Aorta (tissue), 5 donors: ENCODE measurements at regions not wholly inside any gene's neighbourhood (a gene's known extent, or its start where the extent isn't known, plus 50 kb on each side); places are given as distances from the start of the nearest gene placed in this dataset.

Experiments used
- ATAC-seq: fragments of 200-7000 bp; cut with Tn5 transposase; one replicate; pipeline ENCODE4 v1.9.1; 2022; ENCODE audit warnings: moderate library complexity; ENCODE audit not compliant: low FRiP score
- DNase-seq, 2 donors: peaks; one replicate each; pipeline ENCODE4 v3.0.0-alpha.2; 2020
- H3K27ac ChIP-seq, 2 donors: one replicate each; pipeline ENCODE4 v1.5.1; 2013; ENCODE audit warnings: low read length in 2 of 2, mild to moderate bottlenecking in 2 of 2, moderate library complexity in 2 of 2, control low read depth in 1 of 2, inconsistent platforms in 1 of 2, low read depth in 1 of 2
- H3K27me3 ChIP-seq, 2 donors: one replicate each; pipeline ENCODE4 v1.6.1; 2013; ENCODE audit warnings: control low read depth in 1 of 2, low read length in 1 of 2, mild to moderate bottlenecking in 1 of 2, moderate library complexity in 1 of 2; ENCODE audit not compliant: insufficient read depth in 2 of 2, control insufficient read depth in 1 of 2
- H3K36me3 ChIP-seq, 2 donors: one replicate each; pipeline ENCODE4 v1.6.1; 2013; ENCODE audit warnings: control low read depth in 1 of 2, low read length in 1 of 2, mild to moderate bottlenecking in 1 of 2; ENCODE audit not compliant: insufficient read depth in 2 of 2, control insufficient read depth in 1 of 2
- H3K4me1 ChIP-seq, 2 donors: one replicate each; pipeline ENCODE4 v1.6.1; 2013; ENCODE audit warnings: low read length in 2 of 2, control low read depth in 1 of 2, mild to moderate bottlenecking in 1 of 2, moderate library complexity in 1 of 2; ENCODE audit not compliant: insufficient read depth in 2 of 2, control insufficient read depth in 1 of 2
- H3K4me3 ChIP-seq, 2 donors: one replicate each; pipeline ENCODE4 v1.5.1; 2013; ENCODE audit warnings: low read length in 2 of 2, control low read depth in 1 of 2, mild to moderate bottlenecking in 1 of 2
- H3K9me3 ChIP-seq: one replicate; pipeline ENCODE4 v1.6.1; 2013; ENCODE audit warnings: mild to moderate bottlenecking, low read length; ENCODE audit not compliant: control insufficient read depth
- WGBS, 2 donors: extraction: QIAGEN DNeasy Blood & Tissue Kit; methylation state at CpG; one replicate each; pipeline ENCODE4 v1.1.7; 2013; 5-methylcytosine and 5-hydroxymethylcytosine counted together
- intact Hi-C, 2 donors: fragments of 100-400 bp; cut with DNase I; formaldehyde crosslinking; loops; one replicate each; pipeline versions ENCODE4 v1.14.2 to v1.15.0; 2022
- donor health status: healthy with polysubstance abuse.
- donor health status: Bipolar disorder and iron deficiency.
- donor health status: DM: no; HTN: no; CAD: no.
- donor health status: DM: no; HTN: no; CAD: no.
- donor health status: DM: yes; HTN: yes; CAD: no.

GRCh38 chr13:40190641-40191100 is 475.8 kb downstream of the FOXO1 start:
- intact Hi-C loops = loop anchor here (5.0 kb wide), 4 partner anchors 47 to 282 kb away; no protein-coding TSS in a partner anchor

DNA sequence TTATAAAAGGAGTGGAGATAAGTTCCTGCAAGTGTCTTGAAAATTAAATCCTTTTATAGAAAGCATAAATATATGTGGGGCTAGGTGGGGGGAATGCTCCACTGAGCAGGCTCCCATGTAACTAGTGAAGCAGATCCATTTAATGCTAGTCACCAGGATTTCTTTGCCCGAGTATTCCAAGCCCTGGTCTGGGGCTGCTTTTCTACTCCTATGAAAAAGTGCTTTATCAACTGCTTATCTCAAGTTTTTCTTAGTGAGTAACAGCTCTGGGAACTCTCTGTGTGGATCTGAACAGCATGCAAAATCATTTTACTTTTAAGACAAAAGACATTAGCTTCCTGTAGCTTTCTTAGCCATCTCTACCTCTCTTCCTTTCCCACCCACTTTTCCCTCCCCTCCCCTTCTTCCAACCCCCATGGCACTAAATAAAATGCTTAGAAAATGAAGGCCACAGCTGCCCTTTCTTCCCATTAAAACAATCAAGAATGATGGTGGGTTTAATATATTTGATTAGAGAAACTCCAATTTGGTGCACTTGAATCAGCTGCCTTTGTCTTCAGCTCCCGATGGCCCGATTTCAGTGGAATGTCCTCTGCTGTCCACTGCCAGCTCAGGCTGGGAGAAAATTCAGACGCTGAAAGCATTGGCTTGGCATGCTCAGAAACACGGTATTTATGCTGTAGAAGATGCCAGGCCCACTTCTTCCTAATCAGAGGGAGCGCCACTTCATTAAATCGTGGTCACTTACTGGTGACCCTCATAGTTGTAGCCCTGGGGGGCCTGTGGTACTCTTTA is 475.1 kb downstream of the FOXO1 start:
- H3K9me3 ChIP-seq = no peaks in the 10 kb centered on the region
- ATAC-seq (no peak), DNase-seq (no peak)
- H3K4me1 ChIP-seq = peaks cover 0 to 6% of the 10 kb centered on the region in 2 donors
- no peaks in the 10 kb centered on the region for H3K36me3 ChIP-seq
- no peaks in the 10 kb centered on the region for H3K27me3 ChIP-seq
- peak overlapping the region; percentile 69 to 70 for H3K27ac ChIP-seq
- intact Hi-C loops = loop anchor here (5.0 kb wide), 4 partner anchors 46 to 281 kb away; no protein-coding TSS in a partner anchor
- 1 to 10% methylated on average over 7 of the region's 7 CpGs for WGBS, 2 donors
- H3K4me3 ChIP-seq = no peak overlapping the region

More at GRCh38 chr13:40190641-40191100, 475.8 kb downstream of the FOXO1 start:
- H3K27ac ChIP-seq = peak overlapping the region; percentile 70 to 80
- H3K27me3 ChIP-seq = no peaks in the 10 kb centered on the region
- ATAC-seq = peak; percentile 57
- 2 to 5% methylated on average over 5 of the region's 5 CpGs for WGBS, 2 donors
- no peaks in the 10 kb centered on the region for H3K36me3 ChIP-seq
- peak in 1 of 2 donors; percentile 63 for DNase-seq
- no peaks in the 10 kb centered on the region for H3K9me3 ChIP-seq
- no peak overlapping the region for H3K4me3 ChIP-seq
- H3K4me1 ChIP-seq = peaks cover 0 to 6% of the 10 kb centered on the region in 2 donors

- Histone ChIP-seq H3K9me3 (peaks cover 2% of the 10 kb centered on the region), H3K27me3 (no peaks in the 10 kb centered on the region), H3K27ac (peak overlapping the region; percentile 62 to 97), H3K4me3 (no peak overlapping the region), H3K36me3 (no peaks in the 10 kb centered on the region), H3K4me1 (peaks cover 0 to 6% of the 10 kb centered on the region in 2 donors)
- peak; percentile 40 for ATAC-seq
- 12 to 14% methylated on average over 5 of the region's 5 CpGs for WGBS, 2 donors
- intact Hi-C loops = loop anchor here (5.0 kb wide), 4 partner anchors 45 to 280 kb away; no protein-coding TSS in a partner anchor
- no peak for DNase-seq
Observed at GRCh38 chr13:40192452-40192851, 474.0 kb downstream of the FOXO1 start.

GRCh38 chr13:40192858-40193257 is 473.6 kb downstream of the FOXO1 start:
- no peaks in the 10 kb centered on the region for H3K27me3 ChIP-seq
- H3K4me1 ChIP-seq = peaks cover 0 to 6% of the 10 kb centered on the region in 2 donors
- no peaks in the 10 kb centered on the region for H3K36me3 ChIP-seq
- peaks cover 2% of the 10 kb centered on the region for H3K9me3 ChIP-seq
- intact Hi-C loops = loop anchor here (5.0 kb wide), 4 partner anchors 44 to 279 kb away; no protein-coding TSS in a partner anchor
- 10 to 15% methylated on average over 7 of the region's 7 CpGs for WGBS, 2 donors
- H3K27ac ChIP-seq = peak overlapping the region; percentile 62 to 97
- DNase-seq (no peak), ATAC-seq (peak; percentile 49)
- no peak overlapping the region for H3K4me3 ChIP-seq

DNA sequence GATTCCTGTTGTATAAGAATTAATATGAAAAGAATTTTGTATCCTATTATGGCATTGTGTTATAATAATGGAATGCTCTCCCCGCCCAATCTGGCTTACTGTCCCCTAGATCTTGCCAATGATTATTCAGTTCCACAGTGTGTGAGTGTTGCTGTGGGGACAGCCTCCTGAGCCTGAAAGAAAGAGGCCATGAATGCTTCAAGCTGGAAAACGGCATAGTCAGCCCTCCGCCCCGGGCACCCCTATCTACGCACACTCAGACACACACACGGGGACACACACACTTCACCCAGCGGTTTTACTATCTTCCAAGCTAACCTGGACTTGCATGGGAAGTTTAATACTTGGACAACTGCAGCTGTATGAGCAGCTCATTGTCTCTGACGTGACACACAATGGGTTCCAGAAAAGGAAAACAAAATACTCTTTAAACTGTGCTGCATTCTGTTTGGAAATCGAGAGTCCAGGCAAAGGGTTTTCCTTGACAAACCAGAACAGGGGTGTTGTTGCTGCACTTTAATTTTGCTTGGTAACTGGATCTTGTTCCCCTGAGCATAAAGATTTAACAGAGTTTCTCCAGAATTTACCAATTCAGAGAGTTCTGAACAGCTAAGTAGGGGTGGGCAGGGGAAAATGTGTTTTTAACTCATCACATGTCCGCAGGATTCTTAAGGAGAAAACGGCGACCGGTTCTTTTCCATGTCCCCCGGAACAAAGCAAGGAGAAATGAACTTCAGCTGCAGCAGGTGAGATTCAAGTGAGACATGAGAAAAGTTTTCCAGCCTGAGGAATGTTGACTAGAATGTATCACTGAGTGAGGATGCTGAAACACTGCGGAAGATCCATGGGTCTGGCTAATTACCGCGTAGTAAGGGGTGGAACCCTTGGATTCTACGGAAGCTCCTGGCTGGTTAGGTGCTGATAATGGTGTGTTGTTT is 472.9 kb downstream of the FOXO1 start:
- Histone ChIP-seq H3K36me3 (no peaks in the 10 kb centered on the region), H3K4me1 (peaks cover 0 to 6% of the 10 kb centered on the region in 2 donors), H3K4me3 (no peak overlapping the region), H3K9me3 (peaks cover 2% of the 10 kb centered on the region), H3K27me3 (no peaks in the 10 kb centered on the region), H3K27ac (peak overlapping the region; percentile 62 to 97)
- ATAC-seq (peak; percentile 84), DNase-seq (peak in 1 of 2 donors; percentile 55)
- intact Hi-C loops = loop anchor here (5.0 kb wide), 4 partner anchors 44 to 279 kb away; no protein-coding TSS in a partner anchor
- WGBS, 2 donors = 38 to 44% methylated on average over 18 of the region's 18 CpGs

DNA sequence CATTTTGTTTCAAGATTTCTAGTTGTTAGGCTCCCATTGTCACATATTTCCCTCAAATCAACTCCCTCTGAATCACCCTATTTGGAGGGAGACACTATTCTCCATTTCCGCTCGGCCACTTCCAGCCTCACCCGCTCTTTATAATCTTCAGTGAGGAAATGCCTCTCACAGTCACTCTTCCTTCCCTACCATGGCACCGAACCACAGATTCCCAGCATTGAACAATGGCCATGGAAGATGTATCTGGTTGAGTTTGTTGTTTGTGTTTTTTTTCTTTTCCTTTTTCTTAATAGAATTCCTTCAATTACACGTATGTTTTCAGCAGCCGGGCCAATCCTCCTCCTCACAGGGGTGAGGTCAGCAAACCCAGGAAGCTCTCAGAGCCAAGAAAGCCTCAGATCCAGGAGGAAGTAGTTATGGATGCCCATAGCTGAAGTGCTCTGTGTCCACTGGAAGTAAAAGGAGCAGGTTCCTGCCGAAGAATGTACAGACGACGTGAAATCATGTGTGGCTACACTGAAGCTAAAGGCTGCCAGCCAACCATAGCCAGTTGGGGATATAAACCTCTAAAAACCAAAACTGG is 472.1 kb downstream of the FOXO1 start:
- Histone ChIP-seq H3K27ac (peak overlapping the region; percentile 62 to 96), H3K27me3 (no peaks in the 10 kb centered on the region), H3K4me1 (peaks cover 0 to 6% of the 10 kb centered on the region in 2 donors), H3K36me3 (no peaks in the 10 kb centered on the region), H3K9me3 (peaks cover 2% of the 10 kb centered on the region), H3K4me3 (no peak overlapping the region)
- intact Hi-C loops = loop anchor here (5.0 kb wide), 4 partner anchors 43 to 278 kb away; no protein-coding TSS in a partner anchor
- DNase-seq (no peak), ATAC-seq (no peak)
- 37 to 38% methylated on average over 9 of the region's 9 CpGs for WGBS, 2 donors

GRCh38 chr13:40197049-40197448 is 469.4 kb downstream of the FOXO1 start:
- WGBS, 2 donors = 91 to 95% methylated on average over 8 of the region's 8 CpGs
- intact Hi-C loops = no loop called here
- Histone ChIP-seq H3K36me3 (no peaks in the 10 kb centered on the region), H3K4me3 (no peak overlapping the region), H3K27ac (no peak overlapping the region), H3K27me3 (no peaks in the 10 kb centered on the region), H3K4me1 (peaks cover 0 to 2% of the 10 kb centered on the region in 2 donors), H3K9me3 (peaks cover 2% of the 10 kb centered on the region)
- ATAC-seq = no peak
- no peak for DNase-seq
